ENCODE measurements at regions not wholly inside any gene's neighbourhood (a gene's known extent, or its start where the extent isn't known, plus 50 kb on each side); places are given as distances from the start of the nearest gene placed in this dataset.

- TF ChIP-seq EZH2 (IDR thresholded peaks at IDR 0.05; ENCODE audit: borderline replicate concordance, low read depth, low read length) (no peak), CXXC5 (CRISPR knock-in tag; IDR thresholded peaks at IDR 0.05) (no peak), ZBTB17 (CRISPR knock-in tag; IDR thresholded peaks at IDR 0.05) (no peak), CHD1 (IDR thresholded peaks at IDR 0.05; ENCODE audit: low read length) (no peak), ZNF324 (CRISPR knock-in tag; IDR thresholded peaks at IDR 0.05) (no peak), ZNF436 (CRISPR knock-in tag; IDR thresholded peaks at IDR 0.05) (no peak)
Observed at GRCh38 chr10:70981936-70982335, 93.6 kb upstream of the PCBD1 start.

All from K562 (cell line).